Fibroblast of skin of abdomen (primary cell): ENCODE measurements at regions not wholly inside any gene's neighbourhood (a gene's known extent, or its start where the extent isn't known, plus 50 kb on each side); places are given as distances from the start of the nearest gene placed in this dataset.

Source experiments
- DNase-seq: peaks from one replicate; pipeline ENCODE4 v3.0.0-alpha.2; 2013

- DNase-seq: no peak
These were observed 86.1 kb upstream of the VAV3 start for GRCh38 chr1:108050911-108051629.

GRCh38 chr1:108050158-108050557 lies 85.2 kb upstream of the VAV3 start:
- DNase-seq: no peak

- no peak for DNase-seq
These were observed 84.3 kb upstream of the VAV3 start for GRCh38 chr1:108049178-108049819.

- DNase-seq: no peak
These were observed 83.6 kb upstream of the VAV3 start for GRCh38 chr1:108048301-108049177.

GRCh38 chr1:108047085-108047484 lies 82.1 kb upstream of the VAV3 start:
- DNase-seq: no peak

- no peak for DNase-seq
These were observed 81.0 kb upstream of the VAV3 start for GRCh38 chr1:108046026-108046425.

GRCh38 chr1:108045460-108045859 lies 80.5 kb upstream of the VAV3 start:
- no peak for DNase-seq

GRCh38 chr1:108044318-108044717 lies 79.3 kb upstream of the VAV3 start:
- no peak for DNase-seq

GRCh38 chr1:108043707-108044106 lies 78.7 kb upstream of the VAV3 start:
- DNase-seq: no peak

- no peak for DNase-seq
These were observed 77.6 kb upstream of the VAV3 start for GRCh38 chr1:108042610-108043009.

GRCh38 chr1:108041360-108042142 lies 76.6 kb upstream of the VAV3 start:
- DNase-seq: no peak

- DNase-seq: no peak
These were observed 73.8 kb upstream of the VAV3 start for GRCh38 chr1:108038653-108039236.

- DNase-seq: no peak
These were observed 72.0 kb upstream of the VAV3 start for GRCh38 chr1:108036796-108037562.

- no peak for DNase-seq
These were observed 69.4 kb upstream of the VAV3 start for GRCh38 chr1:108034396-108034795.

- peak; percentile 23 for DNase-seq
These were observed 68.6 kb upstream of the VAV3 start for GRCh38 chr1:108033550-108033951.

GRCh38 chr1:108028841-108029388 lies 63.9 kb upstream of the VAV3 start:
- no peak for DNase-seq

- DNase-seq: no peak
These were observed 62.4 kb upstream of the VAV3 start for GRCh38 chr1:108027389-108027788.

GRCh38 chr1:108017698-108018097 lies 52.7 kb upstream of the VAV3 start:
- DNase-seq: peak; percentile 22

GRCh38 chr1:108016451-108016920 lies 51.5 kb upstream of the VAV3 start:
- DNase-seq: peak; percentile 86
